Upper lobe of left lung (tissue), 6 donors: ENCODE measurements at regions not wholly inside any gene's neighbourhood (a gene's known extent, or its start where the extent isn't known, plus 50 kb on each side); places are given as distances from the start of the nearest gene placed in this dataset.

Source experiments
- ATAC-seq, 2 donors: fragments of 200-7000 bp; cut with Tn5 transposase; one replicate each; pipeline ENCODE4 v1.9.1; 2022; ENCODE audit warnings: mild to moderate bottlenecking in 2 of 2, moderate library complexity in 2 of 2; ENCODE audit not compliant: low FRiP score in 2 of 2
- DNase-seq, 2 donors: peaks; one replicate each; pipeline ENCODE4 v3.0.0-alpha.2; 2019 to 2020
- H3K27ac ChIP-seq, 4 donors: fragments of 200-600 bp; sonication (generic); one replicate each; pipeline ENCODE4 v1.5.1; 2016 to 2019
- H3K27me3 ChIP-seq, 4 donors: fragments of 200-600 bp; sonication (generic); one replicate each; pipeline ENCODE4 v1.5.1; 2017 to 2019
- H3K36me3 ChIP-seq, 4 donors: fragments of 200-600 bp; sonication (generic); one replicate each; pipeline ENCODE4 v1.5.1; 2016 to 2019
- H3K4me1 ChIP-seq, 4 donors: fragments of 200-600 bp; sonication (generic); one replicate each; pipeline ENCODE4 v1.5.1; 2018 to 2019
- H3K4me3 ChIP-seq, 4 donors: fragments of 200-600 bp; sonication (generic); one replicate each; pipeline ENCODE4 v1.5.1; 2017 to 2019; ENCODE audit warnings: mild to moderate bottlenecking in 2 of 4, moderate library complexity in 1 of 4
- H3K9me3 ChIP-seq, 4 donors: fragments of 200-600 bp; sonication (generic); one replicate each; pipeline ENCODE4 v1.5.1; 2018 to 2019
- EP300 ChIP-seq, 4 donors: sonication (generic); formaldehyde crosslinking; IDR thresholded peaks; one replicate each; pipeline ENCODE4 v1.5.1; 2017; ENCODE audit warnings: antibody characterized with exemption in 4 of 4, control low read depth in 2 of 4
- POLR2A ChIP-seq, 4 donors: fragments of 450-650 bp; IDR thresholded peaks; one replicate each; pipeline ENCODE4 v1.5.1; 2016 to 2017; ENCODE audit warnings: antibody characterized with exemption in 4 of 4, mild to moderate bottlenecking in 2 of 4
- POLR2AphosphoS5 ChIP-seq, 2 donors: sonication (generic); formaldehyde crosslinking; IDR thresholded peaks; one replicate each; pipeline ENCODE4 v1.5.1; 2017; ENCODE audit warnings: antibody characterized with exemption in 2 of 2
- WGBS, 2 donors: methylation state at CpG; one replicate each; pipeline ENCODE4 v1.1.5; 2017 to 2018; 5-methylcytosine and 5-hydroxymethylcytosine counted together
- TF ChIP-seq, protein P1 (sequence below), 6 experiments: fragments of 450-650 bp in 4 of 6; fragments of 200-600 bp in 2 of 6; sonication (generic) in 2 of 6; IDR thresholded peaks; one replicate each; pipeline ENCODE4 v1.5.1; 2016 to 2019; ENCODE audit warnings: antibody characterized with exemption in 6 of 6
- donor health status: DM: no; HTN: no; CAD: no; lungs with moderate emphysema.
- donor health status: DM: no; HTN: yes; CAD: no; lungs with severe emphysema.

DNA sequence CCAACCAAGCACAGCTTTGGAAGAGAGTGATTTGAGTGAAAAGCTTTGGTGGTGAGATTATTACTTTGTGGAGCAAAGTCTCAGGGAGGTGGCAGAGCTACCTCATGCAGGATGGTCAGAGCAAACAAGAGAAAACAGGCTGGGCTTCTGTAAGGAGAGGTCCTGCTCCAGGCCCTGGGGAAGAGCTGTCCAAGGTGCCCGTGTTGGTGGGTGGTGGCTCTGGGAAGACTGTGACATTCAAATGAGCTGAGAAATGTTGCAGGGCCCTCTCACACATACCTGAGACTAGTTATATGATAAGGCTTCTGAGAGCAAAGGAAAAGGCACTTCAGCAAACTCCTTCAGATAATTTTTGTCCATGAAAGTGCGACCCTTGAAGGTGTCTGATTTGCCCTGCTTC is 205.5 kb upstream of the SOX21 start:
- H3K36me3 ChIP-seq: no peaks in the 10 kb centered on the region
- H3K27ac ChIP-seq: no peak overlapping the region
- H3K27me3 ChIP-seq: no peaks in the 10 kb centered on the region
- WGBS, 2 donors: 46 to 67% methylated on average over 1 to 2 of the region's 2 CpGs
- no peak for DNase-seq
- no peak overlapping the region for H3K4me3 ChIP-seq
- no peak for ATAC-seq
- H3K9me3 ChIP-seq: no peaks in the 10 kb centered on the region
- H3K4me1 ChIP-seq: no peaks in the 10 kb centered on the region
- TF ChIP-seq EP300 (IDR thresholded peaks at IDR 0.05) (no peak), POLR2AphosphoS5 (IDR thresholded peaks at IDR 0.05) (no peak), POLR2A (IDR thresholded peaks at IDR 0.05) (no peak)
- TF ChIP-seq, protein P1, sequence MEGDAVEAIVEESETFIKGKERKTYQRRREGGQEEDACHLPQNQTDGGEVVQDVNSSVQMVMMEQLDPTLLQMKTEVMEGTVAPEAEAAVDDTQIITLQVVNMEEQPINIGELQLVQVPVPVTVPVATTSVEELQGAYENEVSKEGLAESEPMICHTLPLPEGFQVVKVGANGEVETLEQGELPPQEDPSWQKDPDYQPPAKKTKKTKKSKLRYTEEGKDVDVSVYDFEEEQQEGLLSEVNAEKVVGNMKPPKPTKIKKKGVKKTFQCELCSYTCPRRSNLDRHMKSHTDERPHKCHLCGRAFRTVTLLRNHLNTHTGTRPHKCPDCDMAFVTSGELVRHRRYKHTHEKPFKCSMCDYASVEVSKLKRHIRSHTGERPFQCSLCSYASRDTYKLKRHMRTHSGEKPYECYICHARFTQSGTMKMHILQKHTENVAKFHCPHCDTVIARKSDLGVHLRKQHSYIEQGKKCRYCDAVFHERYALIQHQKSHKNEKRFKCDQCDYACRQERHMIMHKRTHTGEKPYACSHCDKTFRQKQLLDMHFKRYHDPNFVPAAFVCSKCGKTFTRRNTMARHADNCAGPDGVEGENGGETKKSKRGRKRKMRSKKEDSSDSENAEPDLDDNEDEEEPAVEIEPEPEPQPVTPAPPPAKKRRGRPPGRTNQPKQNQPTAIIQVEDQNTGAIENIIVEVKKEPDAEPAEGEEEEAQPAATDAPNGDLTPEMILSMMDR (IDR thresholded peaks at IDR 0.05): no peak

DNA sequence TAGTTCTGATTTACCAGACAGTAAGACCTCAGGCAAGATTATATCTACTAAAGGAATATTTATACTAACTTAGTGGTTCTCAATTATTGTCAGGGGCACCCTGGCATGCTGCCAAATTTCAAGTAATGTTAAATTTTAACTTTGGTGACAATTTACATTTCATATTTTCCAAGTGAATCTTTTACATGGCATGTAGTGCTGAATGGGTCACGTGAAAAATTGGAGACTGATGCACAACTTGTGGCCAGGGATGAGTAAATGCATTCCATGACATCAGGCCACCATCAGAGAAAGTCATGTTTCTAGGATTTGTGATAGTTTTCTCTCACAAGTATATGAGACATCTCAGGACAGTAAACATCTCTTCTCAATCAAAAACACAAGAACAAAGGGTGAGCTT is 202.6 kb upstream of the SOX21 start:
- H3K27me3 ChIP-seq: no peaks in the 10 kb centered on the region
- H3K36me3 ChIP-seq: no peaks in the 10 kb centered on the region
- no peaks in the 10 kb centered on the region for H3K9me3 ChIP-seq
- WGBS, 2 donors: 44 to 77% methylated on average over 1 of the region's 1 CpG
- no peak overlapping the region for H3K4me3 ChIP-seq
- ATAC-seq (no peak), DNase-seq (no peak)
- H3K27ac ChIP-seq: no peak overlapping the region
- no peaks in the 10 kb centered on the region for H3K4me1 ChIP-seq
- no peak for TF ChIP-seq POLR2AphosphoS5 (IDR thresholded peaks at IDR 0.05)
- TF ChIP-seq POLR2A (IDR thresholded peaks at IDR 0.05): no peak
- TF ChIP-seq EP300 (IDR thresholded peaks at IDR 0.05): no peak
- TF ChIP-seq, protein P1 (IDR thresholded peaks at IDR 0.05): no peak

DNA sequence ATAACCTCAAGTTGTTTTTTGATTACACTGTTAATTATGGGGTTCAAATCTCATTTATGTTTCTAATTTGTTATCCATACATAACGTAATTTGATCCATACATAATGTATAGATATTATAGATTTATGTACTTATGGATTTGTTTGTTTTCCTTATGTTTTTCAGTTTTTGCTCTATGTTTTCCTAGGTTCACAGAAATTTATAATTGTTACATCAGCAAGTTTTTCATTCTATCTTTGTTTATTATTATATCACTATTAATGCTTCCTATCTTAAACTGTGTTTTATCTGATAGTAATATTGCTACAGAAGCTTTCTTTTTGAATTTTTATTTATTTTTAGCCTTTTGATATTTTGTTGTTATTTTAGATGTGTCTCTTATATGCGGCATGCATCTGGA is 194.3 kb upstream of the SOX21 start:
- TF ChIP-seq, protein P1 (IDR thresholded peaks at IDR 0.05): no peak
- TF ChIP-seq POLR2A (IDR thresholded peaks at IDR 0.05): no peak
- TF ChIP-seq EP300 (IDR thresholded peaks at IDR 0.05): no peak
- no peak for TF ChIP-seq POLR2AphosphoS5 (IDR thresholded peaks at IDR 0.05)
- Histone ChIP-seq H3K27ac (no peak overlapping the region), H3K36me3 (no peaks in the 10 kb centered on the region), H3K4me3 (no peak overlapping the region), H3K27me3 (no peaks in the 10 kb centered on the region), H3K4me1 (no peaks in the 10 kb centered on the region), H3K9me3 (no peaks in the 10 kb centered on the region)
- DNase-seq: no peak
- 85 to 88% methylated on average over 2 of the region's 2 CpGs for WGBS, 2 donors
- ATAC-seq: no peak

DNA sequence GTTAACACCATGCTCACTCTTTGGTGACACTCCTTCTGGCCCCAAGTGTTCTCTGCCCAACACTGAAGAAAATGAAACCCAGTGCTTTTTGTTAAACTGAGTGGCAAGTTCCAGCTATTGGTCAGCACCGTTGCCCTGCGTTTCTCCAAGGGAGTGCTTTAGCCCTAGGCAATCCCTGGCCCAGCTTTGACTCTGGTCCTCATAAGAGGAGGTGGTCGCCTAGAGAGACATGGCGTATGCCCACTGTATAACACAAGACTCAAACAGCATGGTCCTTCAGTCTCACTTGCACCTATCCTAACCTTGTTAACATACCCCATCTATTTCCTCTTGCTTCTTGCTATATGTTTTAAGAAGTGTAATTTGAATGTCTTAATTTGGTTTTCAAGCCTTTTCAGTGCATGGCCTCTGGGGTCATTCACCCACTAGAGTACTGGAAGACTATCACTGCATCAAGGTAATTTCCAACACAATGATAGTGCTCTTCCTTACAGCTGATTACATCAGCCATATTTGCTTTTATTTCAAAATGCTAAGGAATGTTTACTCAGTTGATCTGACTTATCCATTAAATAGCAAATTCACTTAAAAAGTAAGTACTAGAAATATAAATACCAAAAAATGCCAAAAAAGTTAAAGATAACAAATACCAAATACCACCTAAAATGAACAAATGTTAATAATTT is 190.5 kb upstream of the SOX21 start:
- no peak overlapping the region for H3K4me3 ChIP-seq
- no peak overlapping the region for H3K27ac ChIP-seq
- no peaks in the 10 kb centered on the region for H3K36me3 ChIP-seq
- H3K4me1 ChIP-seq: no peaks in the 10 kb centered on the region
- no peaks in the 10 kb centered on the region for H3K9me3 ChIP-seq
- no peak for DNase-seq
- no peaks in the 10 kb centered on the region for H3K27me3 ChIP-seq
- 90% methylated on average over 4 of the region's 4 CpGs for WGBS, 2 donors
- TF ChIP-seq, protein P1 (IDR thresholded peaks at IDR 0.05): no peak
- TF ChIP-seq POLR2A (IDR thresholded peaks at IDR 0.05) (no peak), EP300 (IDR thresholded peaks at IDR 0.05) (no peak), POLR2AphosphoS5 (IDR thresholded peaks at IDR 0.05) (no peak)
- peak in 1 of 2 donors; percentile 19 for ATAC-seq

DNA sequence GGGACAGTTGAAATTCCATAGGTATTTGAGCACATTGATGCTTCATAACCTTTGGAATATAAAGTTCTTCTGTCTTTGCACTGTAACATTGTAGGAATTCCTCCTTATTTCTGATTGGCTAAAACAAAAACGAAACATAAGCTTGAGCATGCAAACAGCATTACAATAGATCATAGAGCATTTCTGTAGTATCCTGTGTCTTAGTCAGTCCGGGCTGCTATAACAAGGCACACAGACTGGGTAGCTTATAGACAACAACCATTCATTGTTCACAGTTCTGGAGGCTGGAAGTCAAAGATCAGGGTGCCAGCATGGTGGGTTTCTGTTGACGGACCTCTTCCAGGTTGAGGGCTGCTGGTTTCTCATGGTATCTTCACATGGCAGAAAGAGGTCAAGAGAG is 188.7 kb upstream of the SOX21 start:
- no peak overlapping the region for H3K4me3 ChIP-seq
- TF ChIP-seq, protein P1 (IDR thresholded peaks at IDR 0.05): no peak
- no peak for TF ChIP-seq POLR2A (IDR thresholded peaks at IDR 0.05)
- no peak for TF ChIP-seq EP300 (IDR thresholded peaks at IDR 0.05)
- TF ChIP-seq POLR2AphosphoS5 (IDR thresholded peaks at IDR 0.05): no peak
- no peaks in the 10 kb centered on the region for H3K4me1 ChIP-seq
- H3K27ac ChIP-seq: no peak overlapping the region
- H3K9me3 ChIP-seq: no peaks in the 10 kb centered on the region
- H3K36me3 ChIP-seq: no peaks in the 10 kb centered on the region
- ATAC-seq (no peak), DNase-seq (no peak)
- 77 to 89% methylated on average over 3 of the region's 3 CpGs for WGBS, 2 donors
- no peaks in the 10 kb centered on the region for H3K27me3 ChIP-seq
